GM23248 (cell line): ENCODE measurements at regions not wholly inside any gene's neighbourhood (a gene's known extent, or its start where the extent isn't known, plus 50 kb on each side); places are given as distances from the start of the nearest gene placed in this dataset.

Experiments
- EZH2 ChIP-seq: fragments of 200-600 bp; sonication (generic); IDR thresholded peaks from 2 replicates; pipeline ENCODE4 v1.6.1; 2018; ENCODE audit warnings: antibody characterized with exemption, mild to moderate bottlenecking; ENCODE audit not compliant: insufficient read depth, poor library complexity, severe bottlenecking
- EZH2phosphoT487 ChIP-seq: fragments of 200-600 bp; sonication (generic); IDR thresholded peaks from 2 replicates; pipeline ENCODE4 v1.6.1; 2018; ENCODE audit warnings: antibody characterized with exemption, moderate library complexity, mild to moderate bottlenecking, low read depth; ENCODE audit not compliant: insufficient read depth

DNA sequence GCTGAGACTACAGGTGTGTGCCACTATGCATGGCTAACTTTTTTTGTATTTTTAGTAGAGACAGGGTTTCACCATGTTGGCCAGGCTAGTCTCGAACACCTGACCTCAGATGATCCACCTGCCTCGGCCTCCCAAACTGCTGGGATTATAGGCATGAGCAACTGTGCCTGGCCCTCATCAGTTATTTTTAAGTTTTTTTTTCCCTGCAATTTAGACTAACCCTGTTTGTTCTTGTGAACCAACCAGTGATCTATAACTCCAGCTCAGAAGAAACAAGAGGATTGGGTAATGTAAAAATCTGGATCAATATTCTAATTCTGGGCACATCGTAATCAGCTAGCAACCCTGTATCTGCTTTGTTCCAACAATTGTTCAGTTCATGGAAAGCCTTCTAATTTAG is 155.7 kb downstream of the NXNL2 start:
- TF ChIP-seq EZH2 (no peak), EZH2phosphoT487 (no peak)
